HepG2 (cell line): ENCODE measurements at regions not wholly inside any gene's neighbourhood (a gene's known extent, or its start where the extent isn't known, plus 50 kb on each side); places are given as distances from the start of the nearest gene placed in this dataset.

Source experiments
- ATAC-seq: fragments of 200-7000 bp; cut with Tn5 transposase; 3 replicates; pipeline ENCODE4 v1.9.1; 2020; ENCODE audit warnings: mild to moderate bottlenecking, moderate library complexity
- BruUV-seq: library from RNA; stranded (reverse); fragments of 400-500 nt; replicated peaks from 2 replicates; lab custom pipeline; 2021; lab: Mats Ljungman, UMichigan
- CTCF ChIA-PET: fragments of 300-600 bp; formaldehyde crosslinking; extraction: SDS; loops from one replicate; lab custom pipeline; 2021; ENCODE audit warnings: low total read pairs, inconsistent platforms, low intra/inter-chr PET ratio; lab: Yijun Ruan, JAX
- POLR2A ChIA-PET: fragments of 350-600 bp; sonication (Branson Sonifier 250); formaldehyde crosslinking; loops from one replicate; lab custom pipeline; 2020; ENCODE audit warnings: antibody characterized with exemption, inconsistent platforms; lab: Yijun Ruan, JAX
- DNase-seq: peaks from one replicate; pipeline ENCODE4 v3.0.0-alpha.2; 2015; ENCODE audit warnings: low spot score
- FAIRE-seq: peaks from 3 replicates; lab custom pipeline; 2011; peaks lifted over from hg19 to GRCh38; lab: Jason Lieb, UNC
- H2AFZ ChIP-seq: one replicate; pipeline ENCODE4 v1.6.1; 2011; ENCODE audit warnings: low read length, inconsistent platforms
- H3K27ac ChIP-seq: fragments of 300-600 bp; 3 replicates; pipeline ENCODE4 v1.8.0; 2011; ENCODE audit warnings: mixed run types, mild to moderate bottlenecking, mixed read lengths, low read length, inconsistent platforms; ENCODE audit not compliant: insufficient read depth; ENCODE audit errors: extremely low read length
- H3K27me3 ChIP-seq, 2 experiments: fragments of 200-600 bp in 1 of 2; 2 replicates in 1 of 2; 3 replicates in 1 of 2; pipeline versions ENCODE4 v1.6.0 to v1.8.0; 2011; ENCODE audit warnings: low read length in 2 of 2, mild to moderate bottlenecking in 2 of 2, moderate library complexity in 2 of 2, inconsistent platforms in 1 of 2; ENCODE audit not compliant: insufficient read depth in 2 of 2, control insufficient read depth in 1 of 2
- H3K36me3 ChIP-seq, 2 experiments: fragments of 200-600 bp in 1 of 2; replicated peaks in 1 of 2; 2 replicates in 1 of 2; 3 replicates in 1 of 2; pipeline versions ENCODE4 v1.5.1 to v1.8.0; 2011; ENCODE audit warnings: low read length in 2 of 2, inconsistent platforms in 1 of 2; ENCODE audit not compliant: insufficient read depth in 2 of 2, control insufficient read depth in 1 of 2
- H3K4me1 ChIP-seq: 2 replicates; pipeline ENCODE4 v1.5.1; 2012; ENCODE audit warnings: low read length, inconsistent platforms; ENCODE audit not compliant: insufficient read depth
- H3K4me2 ChIP-seq: 2 replicates; pipeline ENCODE4 v1.6.0; 2011; ENCODE audit warnings: low read depth, low read length, inconsistent platforms
- H3K4me3 ChIP-seq, 3 experiments: fragments of 200-600 bp in 1 of 3; sonication (generic), shearing (Covaris generic) in 1 of 3; replicated peaks in 1 of 3; 2 replicates each; pipeline ENCODE4 v1.5.1; 2011 to 2016; ENCODE audit warnings: low read length in 3 of 3, inconsistent platforms in 2 of 3, low read depth in 2 of 3, mild to moderate bottlenecking in 2 of 3, control low read depth in 1 of 3, mixed read lengths in 1 of 3; ENCODE audit not compliant: insufficient read depth in 1 of 3
- H3K79me2 ChIP-seq: one replicate; pipeline ENCODE4 v1.6.1; 2011; ENCODE audit warnings: low read length, inconsistent platforms; ENCODE audit not compliant: insufficient read depth
- H3K9ac ChIP-seq: 2 replicates; pipeline ENCODE4 v1.6.0; 2011; ENCODE audit warnings: mild to moderate bottlenecking, low read depth, low read length, inconsistent platforms; ENCODE audit not compliant: insufficient read depth
- H3K9me3 ChIP-seq: 2 replicates; pipeline ENCODE4 v1.5.1; 2012; ENCODE audit warnings: mild to moderate bottlenecking, low read length
- H4K20me1 ChIP-seq: 2 replicates; pipeline ENCODE4 v1.6.0; 2011; ENCODE audit warnings: inconsistent platforms, mild to moderate bottlenecking, low read length, moderate library complexity; ENCODE audit not compliant: insufficient read depth
- HMG20A ChIP-seq: IDR thresholded peaks from 2 replicates; pipeline ENCODE4 v1.6.1; 2016; ENCODE audit warnings: borderline replicate concordance
- MAFF ChIP-seq: IDR thresholded peaks from 2 replicates; pipeline ENCODE4 v1.6.1; 2011; ENCODE audit warnings: low read depth, low read length, improper control_type of control experiment
- MAFK ChIP-seq, 2 experiments: IDR thresholded peaks in 1 of 2; conservative IDR thresholded peaks in 1 of 2; 2 replicates each; pipeline ENCODE4 v1.6.1; 2011; ENCODE audit warnings: improper control_type of control experiment in 2 of 2, low read length in 2 of 2
- NR2F6 ChIP-seq, 2 experiments: IDR thresholded peaks; 2 replicates each; pipeline ENCODE4 v1.6.1; 2016; ENCODE audit warnings: antibody characterized with exemption in 1 of 2, mild to moderate bottlenecking in 1 of 2
- ONECUT2 ChIP-seq: sonication (generic); formaldehyde crosslinking; IDR thresholded peaks from 2 replicates; pipeline ENCODE4 v1.4.0; 2020; ENCODE audit warnings: missing genetic modification reagents
- SALL2 ChIP-seq: sonication (generic); formaldehyde crosslinking; IDR thresholded peaks from 2 replicates; pipeline ENCODE4 v1.8.1; 2023; ENCODE audit warnings: mild to moderate bottlenecking, missing genetic modification reagents, inconsistent platforms
- SOX13 ChIP-seq, 3 experiments: fragments of 450-650 bp in 1 of 3; sonication (generic) in 1 of 3; formaldehyde crosslinking in 1 of 3; IDR thresholded peaks in 2 of 3; conservative IDR thresholded peaks in 1 of 3; 2 replicates each; pipeline versions ENCODE4 v1.5.0 to v1.6.1; 2016 to 2020; ENCODE audit warnings: antibody characterized with exemption in 1 of 3, mild to moderate bottlenecking in 1 of 3, missing compliant biosample characterization in 1 of 3, missing genetic modification reagents in 1 of 3, moderate library complexity in 1 of 3
- STAG1 ChIP-seq: sonication (generic); formaldehyde crosslinking; IDR thresholded peaks from 2 replicates; pipeline ENCODE4 v1.4.0; 2020; ENCODE audit warnings: missing genetic modification reagents
- WGBS: methylation state at CpG from one replicate; pipeline ENCODE4 v1.1.6; 2017; ENCODE audit warnings: low lambda C conversion rate; 5-methylcytosine and 5-hydroxymethylcytosine counted together
- in situ Hi-C: cut with HindIII; loops from 2 replicates; pipeline ENCODE4 v1.10.0; 2017; ENCODE audit warnings: low pct_unique_long_range_greater_than_20kb; ENCODE audit not compliant: extremely low pct_ligation_motif_present
- intact Hi-C: fragments of 100-400 bp; cut with micrococcal nuclease; formaldehyde crosslinking; loops from one replicate; pipeline ENCODE4 v1.10.0; 2022; ENCODE audit not compliant: unreplicated experiment

GRCh38 chr5:74027732-74028338 lies 401.8 kb downstream of the ARHGEF28 start:
- POLR2A ChIA-PET = no interaction called here
- Histone ChIP-seq H3K9ac (no peak overlapping the region), H3K9me3 (no peaks in the 10 kb centered on the region), H3K36me3 (no peaks in the 10 kb centered on the region), H3K4me1 (no peaks in the 10 kb centered on the region), H3K4me2 (no peak overlapping the region)
- intact Hi-C loops = no loop called here
- peak in 1 of 2 experiments; percentile 59; a peak in 3 of 4 replicates for TF ChIP-seq MAFK (conservative IDR thresholded peaks at IDR 0.05 in 1 of 2, IDR thresholded peaks at IDR 0.05 in 1 of 2; ENCODE audit: low read length in 2 of 2)
- 0 out of 2 replicates have a peak, but pooled peaks have one; percentile 2 for TF ChIP-seq MAFF
- no peak for TF ChIP-seq HMG20A (CRISPR knock-in tag)
- TF ChIP-seq, all 625 proteins: peak for 2
- DNase-seq (no peak), FAIRE-seq (no peak), ATAC-seq (no peak)
- 44% methylated on average over 2 of the region's 2 CpGs for WGBS
- CTCF ChIA-PET = no interaction called here
- in situ Hi-C loops = no loop called here
- no peaks in the 10 kb centered on the region for H4K20me1 ChIP-seq
- no peaks in the 10 kb centered on the region for H3K79me2 ChIP-seq
- H3K27me3 ChIP-seq = peaks cover 0 to 2% of the 10 kb centered on the region in 2 experiments; a peak in 2 of 5 replicates
- no peak overlapping the region for H3K27ac ChIP-seq
- H2AFZ ChIP-seq = no peak overlapping the region
- no TSS peak for BruUV-seq
- H3K4me3 ChIP-seq = no peak overlapping the region

- DNase-seq = no peak
- no TSS peak for BruUV-seq
- Histone ChIP-seq H3K79me2 (no peaks in the 10 kb centered on the region), H4K20me1 (no peaks in the 10 kb centered on the region), H3K4me3 (no peak overlapping the region), H3K4me2 (no peak overlapping the region), H3K9ac (no peak overlapping the region), H3K27ac (no peak overlapping the region), H3K9me3 (no peaks in the 10 kb centered on the region), H2AFZ (no peak overlapping the region), H3K36me3 (no peaks in the 10 kb centered on the region), H3K4me1 (no peaks in the 10 kb centered on the region), H3K27me3 (peaks cover 0 to under 1% of the 10 kb centered on the region in 2 experiments; a peak in 2 of 5 replicates)
- intact Hi-C loops = no loop called here
- TF ChIP-seq SALL2 (CRISPR knock-in tag) (no peak), NR2F6 (IDR thresholded peaks at IDR 0.05) (no peak), NR2F6 (CRISPR knock-in tag; IDR thresholded peaks at IDR 0.05) (no peak), ONECUT2 (no peak), SOX13 (IDR thresholded peaks at IDR 0.05) (no peak), SOX13 (CRISPR knock-in tag; conservative IDR thresholded peaks at IDR 0.05 in 1 of 2, IDR thresholded peaks at IDR 0.05 in 1 of 2) (no peak), STAG1 (CRISPR knock-in tag) (peak; percentile 12; the same call in 1 of the 2 replicates)
- 78% methylated on average over 1 of the region's 2 CpGs for WGBS
- ChIA-PET CTCF (no interaction called here), POLR2A (no interaction called here)
- FAIRE-seq = no peak
- ATAC-seq = no peak
- in situ Hi-C loops = no loop called here
Measured at GRCh38 chr5:74026310-74026709, 400.3 kb downstream of the ARHGEF28 start.
